ENCODE measurements at regions not wholly inside any gene's neighbourhood (a gene's known extent, or its start where the extent isn't known, plus 50 kb on each side); places are given as distances from the start of the nearest gene placed in this dataset.

- TF ChIP-seq POLR2AphosphoS5 (IDR thresholded peaks at IDR 0.05; ENCODE audit: low read depth): no peak
- no peaks in the 10 kb centered on the region for H3K27me3 ChIP-seq (ENCODE audit: insufficient read depth, poor library complexity, severe bottlenecking)
- DNase-seq (ENCODE audit: low read depth in 1 of 2, low spot score in 1 of 2): no peak
- no peak overlapping the region for H3K27ac ChIP-seq (replicated peaks)
- no peak overlapping the region for H3K4me3 ChIP-seq (replicated peaks; ENCODE audit: insufficient read depth, low read length)
Observed at GRCh38 chrX:25650216-25650820, 487.8 kb upstream of the MAGEB18 start.

- H3K27me3 ChIP-seq (ENCODE audit: insufficient read depth, poor library complexity, severe bottlenecking): no peaks in the 10 kb centered on the region
- no peak for TF ChIP-seq GABPA (IDR thresholded peaks at IDR 0.05; ENCODE audit: low read depth)
- TF ChIP-seq CTCF (IDR thresholded peaks at IDR 0.05; ENCODE audit: insufficient read depth, low read length): no peak
- no peak for TF ChIP-seq SPI1 (IDR thresholded peaks at IDR 0.05; ENCODE audit: borderline replicate concordance, low read depth)
- TF ChIP-seq REST (IDR thresholded peaks at IDR 0.05; ENCODE audit: insufficient replicate concordance, low read depth): no peak
- no peak for TF ChIP-seq POLR2AphosphoS5 (IDR thresholded peaks at IDR 0.05; ENCODE audit: low read depth)
Observed at GRCh38 chrX:25659317-25659716, 478.8 kb upstream of the MAGEB18 start.

GRCh38 chrX:25663701-25664100 is 474.4 kb upstream of the MAGEB18 start:
- TF ChIP-seq POLR2AphosphoS5 (IDR thresholded peaks at IDR 0.05; ENCODE audit: low read depth) (no peak), SPI1 (IDR thresholded peaks at IDR 0.05; ENCODE audit: borderline replicate concordance, low read depth) (no peak), REST (IDR thresholded peaks at IDR 0.05; ENCODE audit: insufficient replicate concordance, low read depth) (no peak), GABPA (IDR thresholded peaks at IDR 0.05; ENCODE audit: low read depth) (no peak), CTCF (IDR thresholded peaks at IDR 0.05; ENCODE audit: insufficient read depth, low read length) (no peak)
- H3K27me3 ChIP-seq (ENCODE audit: insufficient read depth, poor library complexity, severe bottlenecking): no peaks in the 10 kb centered on the region

More at GRCh38 chrX:25659317-25659716, 478.8 kb upstream of the MAGEB18 start:
- no peak for DNase-seq (ENCODE audit: low read depth in 1 of 2, low spot score in 1 of 2)
- no peak overlapping the region for H3K27ac ChIP-seq (replicated peaks)
- no peak overlapping the region for H3K4me3 ChIP-seq (replicated peaks; ENCODE audit: insufficient read depth, low read length)

GRCh38 chrX:25665431-25665830 is 472.7 kb upstream of the MAGEB18 start:
- TF ChIP-seq SPI1 (IDR thresholded peaks at IDR 0.05; ENCODE audit: borderline replicate concordance, low read depth): no peak
- no peak for TF ChIP-seq POLR2AphosphoS5 (IDR thresholded peaks at IDR 0.05; ENCODE audit: low read depth)
- TF ChIP-seq CTCF (IDR thresholded peaks at IDR 0.05; ENCODE audit: insufficient read depth, low read length): no peak
- TF ChIP-seq REST (IDR thresholded peaks at IDR 0.05; ENCODE audit: insufficient replicate concordance, low read depth): no peak
- no peak for TF ChIP-seq GABPA (IDR thresholded peaks at IDR 0.05; ENCODE audit: low read depth)
- DNase-seq (ENCODE audit: low read depth in 1 of 2, low spot score in 1 of 2): no peak
- no peak overlapping the region for H3K27ac ChIP-seq (replicated peaks)
- no peaks in the 10 kb centered on the region for H3K27me3 ChIP-seq (ENCODE audit: insufficient read depth, poor library complexity, severe bottlenecking)
- no peak overlapping the region for H3K4me3 ChIP-seq (replicated peaks; ENCODE audit: insufficient read depth, low read length)

More at GRCh38 chrX:25663701-25664100, 474.4 kb upstream of the MAGEB18 start:
- Histone ChIP-seq H3K27ac (replicated peaks) (no peak overlapping the region), H3K4me3 (replicated peaks; ENCODE audit: insufficient read depth, low read length) (no peak overlapping the region)
- no peak for DNase-seq (ENCODE audit: low read depth in 1 of 2, low spot score in 1 of 2)
